ENCODE measurements at regions not wholly inside any gene's neighbourhood (a gene's known extent, or its start where the extent isn't known, plus 50 kb on each side); places are given as distances from the start of the nearest gene placed in this dataset.

GRCh38 chr5:157959370-157959769 lies 100.4 kb upstream of the CLINT1 start:
- H3K27ac ChIP-seq = no peak overlapping the region
- no peak for TF ChIP-seq POLR2A (IDR thresholded peaks at IDR 0.05)
- TF ChIP-seq CTCF (IDR thresholded peaks at IDR 0.05) = no peak
- DNase-seq = no peak
- no peaks in the 10 kb centered on the region for H3K9me3 ChIP-seq
- no peaks in the 10 kb centered on the region for H3K4me1 ChIP-seq
- H3K4me3 ChIP-seq = no peak overlapping the region
- no peaks in the 10 kb centered on the region for H3K27me3 ChIP-seq
- H3K36me3 ChIP-seq = no peaks in the 10 kb centered on the region

- TF ChIP-seq CTCF (IDR thresholded peaks at IDR 0.05) = no peak
- no peak for TF ChIP-seq POLR2A (IDR thresholded peaks at IDR 0.05)
- H3K36me3 ChIP-seq = no peaks in the 10 kb centered on the region
- no peak overlapping the region for H3K27ac ChIP-seq
- H3K9me3 ChIP-seq = no peaks in the 10 kb centered on the region
- DNase-seq = no peak
- H3K4me1 ChIP-seq = no peaks in the 10 kb centered on the region
- no peak overlapping the region for H3K4me3 ChIP-seq
- no peaks in the 10 kb centered on the region for H3K27me3 ChIP-seq
These were observed 97.4 kb upstream of the CLINT1 start for GRCh38 chr5:157956271-157956885.

GRCh38 chr5:157955541-157956172 lies 96.7 kb upstream of the CLINT1 start:
- no peak for TF ChIP-seq POLR2A (IDR thresholded peaks at IDR 0.05)
- no peak for TF ChIP-seq CTCF (IDR thresholded peaks at IDR 0.05)

GRCh38 chr5:157952374-157952685 lies 93.4 kb upstream of the CLINT1 start:
- H3K9me3 ChIP-seq = no peaks in the 10 kb centered on the region
- TF ChIP-seq POLR2A (IDR thresholded peaks at IDR 0.05) (no peak), CTCF (IDR thresholded peaks at IDR 0.05) (no peak)
- DNase-seq = no peak
- no peaks in the 10 kb centered on the region for H3K36me3 ChIP-seq
- H3K27ac ChIP-seq = no peak overlapping the region
- H3K4me3 ChIP-seq = no peak overlapping the region
- peaks cover 0 to 7% (median 2%) of the 10 kb centered on the region in 4 donors for H3K4me1 ChIP-seq
- H3K27me3 ChIP-seq = no peaks in the 10 kb centered on the region

More at GRCh38 chr5:157955541-157956172, 96.7 kb upstream of the CLINT1 start:
- H3K27me3 ChIP-seq = no peaks in the 10 kb centered on the region
- no peak for DNase-seq
- no peaks in the 10 kb centered on the region for H3K9me3 ChIP-seq
- no peaks in the 10 kb centered on the region for H3K36me3 ChIP-seq
- H3K27ac ChIP-seq = no peak overlapping the region
- no peaks in the 10 kb centered on the region for H3K4me1 ChIP-seq
- no peak overlapping the region for H3K4me3 ChIP-seq

GRCh38 chr5:157951673-157952373 lies 92.9 kb upstream of the CLINT1 start:
- Histone ChIP-seq H3K36me3 (no peaks in the 10 kb centered on the region), H3K9me3 (no peaks in the 10 kb centered on the region), H3K27ac (no peak overlapping the region), H3K27me3 (no peaks in the 10 kb centered on the region), H3K4me1 (peaks cover 0 to 7% (median 2%) of the 10 kb centered on the region in 4 donors), H3K4me3 (no peak overlapping the region)
- TF ChIP-seq CTCF (IDR thresholded peaks at IDR 0.05) = no peak
- TF ChIP-seq POLR2A (IDR thresholded peaks at IDR 0.05) = no peak
- DNase-seq = no peak

Measured in Peyer's patch (tissue), 4 donors.